Right atrium auricular region (tissue), 2 donors: ENCODE measurements at regions not wholly inside any gene's neighbourhood (a gene's known extent, or its start where the extent isn't known, plus 50 kb on each side); places are given as distances from the start of the nearest gene placed in this dataset.
A peak's percentile ranks its signal among the peaks of the same experiment; 100 is the strongest.

Source experiments
- DNase-seq: peaks from one replicate; pipeline ENCODE4 v3.0.0-alpha.2; 2019; ENCODE audit warnings: low spot score
- H3K27ac ChIP-seq, 2 donors: fragments of 200-600 bp; sonication (generic); 1 replicate in 1 of 2; 2 replicates in 1 of 2; pipeline ENCODE4 v1.5.1; 2016 to 2019
- H3K27me3 ChIP-seq, 2 donors: fragments of 200-600 bp; sonication (generic); one replicate each; pipeline versions ENCODE4 v1.5.1 to v1.6.0; 2017 to 2019
- H3K36me3 ChIP-seq: fragments of 200-600 bp; sonication (generic); one replicate; pipeline ENCODE4 v1.5.1; 2016
- H3K4me1 ChIP-seq, 2 donors: fragments of 200-600 bp; sonication (generic); one replicate each; pipeline versions ENCODE4 v1.5.1 to v1.6.0; 2017 to 2019
- H3K4me3 ChIP-seq, 2 donors: fragments of 200-600 bp; sonication (generic); 1 replicate in 1 of 2; 2 replicates in 1 of 2; pipeline ENCODE4 v1.5.1; 2017 to 2019; ENCODE audit warnings: mild to moderate bottlenecking in 1 of 2, moderate library complexity in 1 of 2
- H3K9me3 ChIP-seq, 2 donors: fragments of 200-600 bp; sonication (generic); one replicate each; pipeline ENCODE4 v1.5.1; 2019
- TF ChIP-seq, protein P1 (sequence below), 2 donors: fragments of 200-600 bp; sonication (generic); IDR thresholded peaks; one replicate each; pipeline ENCODE4 v1.5.1; 2019; ENCODE audit warnings: antibody characterized with exemption in 2 of 2

- TF ChIP-seq, protein P1, sequence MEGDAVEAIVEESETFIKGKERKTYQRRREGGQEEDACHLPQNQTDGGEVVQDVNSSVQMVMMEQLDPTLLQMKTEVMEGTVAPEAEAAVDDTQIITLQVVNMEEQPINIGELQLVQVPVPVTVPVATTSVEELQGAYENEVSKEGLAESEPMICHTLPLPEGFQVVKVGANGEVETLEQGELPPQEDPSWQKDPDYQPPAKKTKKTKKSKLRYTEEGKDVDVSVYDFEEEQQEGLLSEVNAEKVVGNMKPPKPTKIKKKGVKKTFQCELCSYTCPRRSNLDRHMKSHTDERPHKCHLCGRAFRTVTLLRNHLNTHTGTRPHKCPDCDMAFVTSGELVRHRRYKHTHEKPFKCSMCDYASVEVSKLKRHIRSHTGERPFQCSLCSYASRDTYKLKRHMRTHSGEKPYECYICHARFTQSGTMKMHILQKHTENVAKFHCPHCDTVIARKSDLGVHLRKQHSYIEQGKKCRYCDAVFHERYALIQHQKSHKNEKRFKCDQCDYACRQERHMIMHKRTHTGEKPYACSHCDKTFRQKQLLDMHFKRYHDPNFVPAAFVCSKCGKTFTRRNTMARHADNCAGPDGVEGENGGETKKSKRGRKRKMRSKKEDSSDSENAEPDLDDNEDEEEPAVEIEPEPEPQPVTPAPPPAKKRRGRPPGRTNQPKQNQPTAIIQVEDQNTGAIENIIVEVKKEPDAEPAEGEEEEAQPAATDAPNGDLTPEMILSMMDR (IDR thresholded peaks at IDR 0.05): no peak
- DNase-seq: no peak
- Histone ChIP-seq H3K27me3 (no peaks in the 10 kb centered on the region), H3K4me1 (no peaks in the 10 kb centered on the region), H3K36me3 (no peaks in the 10 kb centered on the region), H3K27ac (no peak overlapping the region), H3K4me3 (no peak overlapping the region), H3K9me3 (peaks cover 0 to 20% of the 10 kb centered on the region in 2 donors)
Observed at GRCh38 chr2:204090021-204090420, 153.5 kb downstream of the ICOS start.

DNA sequence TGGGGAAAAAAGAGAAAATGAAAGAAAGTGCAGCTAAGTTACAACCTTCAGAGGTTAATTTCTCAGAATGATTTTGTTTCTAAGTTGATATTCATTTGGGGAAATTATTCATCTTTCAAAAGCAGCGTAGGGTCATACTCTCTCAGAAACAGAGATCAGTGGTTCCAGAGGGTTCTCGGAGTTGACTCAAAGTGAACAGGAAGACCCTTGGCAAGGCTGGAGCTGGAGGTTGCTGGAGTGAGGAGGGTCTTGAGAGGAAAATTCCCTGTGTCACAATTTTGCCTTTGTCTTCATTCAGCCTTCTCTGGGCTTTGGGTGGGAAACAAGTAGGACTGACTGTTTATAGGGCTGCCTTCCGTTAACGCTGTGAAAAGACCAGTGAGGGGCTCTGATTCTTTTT is 168.2 kb downstream of the ICOS start:
- Histone ChIP-seq H3K9me3 (no peaks in the 10 kb centered on the region), H3K4me3 (no peak overlapping the region), H3K27me3 (no peaks in the 10 kb centered on the region), H3K4me1 (peaks cover 0 to 16% of the 10 kb centered on the region in 2 donors), H3K27ac (no peak overlapping the region), H3K36me3 (no peaks in the 10 kb centered on the region)
- DNase-seq: no peak
- TF ChIP-seq, protein P1 (IDR thresholded peaks at IDR 0.05): no peak

DNA sequence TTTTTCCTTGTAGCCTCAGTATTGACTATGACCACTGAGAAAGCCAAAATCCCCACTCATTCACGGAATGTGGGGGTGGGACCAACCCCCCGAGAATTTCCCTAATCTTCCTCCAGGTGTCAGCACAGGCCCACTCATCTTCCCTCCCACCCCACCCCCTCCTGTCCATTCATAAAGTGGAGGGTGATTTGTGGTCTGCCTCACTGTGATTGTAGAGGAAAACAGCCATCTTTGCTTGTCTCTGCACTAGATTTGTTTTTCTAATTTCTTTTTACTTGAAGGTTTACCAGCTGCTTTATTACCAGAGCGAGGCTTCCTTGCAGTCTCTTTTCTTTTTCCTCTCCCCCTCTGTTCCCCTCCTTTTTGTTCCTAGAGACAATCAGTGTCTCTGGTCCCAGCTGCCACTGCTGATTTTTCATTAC is 171.8 kb downstream of the ICOS start:
- Histone ChIP-seq H3K4me1 (peaks cover 0 to 44% of the 10 kb centered on the region in 2 donors), H3K4me3 (no peak overlapping the region), H3K36me3 (no peaks in the 10 kb centered on the region), H3K27ac (peak overlapping the region in 1 of 2 donors; percentile 61), H3K9me3 (no peaks in the 10 kb centered on the region), H3K27me3 (no peaks in the 10 kb centered on the region)
- DNase-seq: no peak
- TF ChIP-seq, protein P1 (IDR thresholded peaks at IDR 0.05): peak; percentile 43 to 83

DNA sequence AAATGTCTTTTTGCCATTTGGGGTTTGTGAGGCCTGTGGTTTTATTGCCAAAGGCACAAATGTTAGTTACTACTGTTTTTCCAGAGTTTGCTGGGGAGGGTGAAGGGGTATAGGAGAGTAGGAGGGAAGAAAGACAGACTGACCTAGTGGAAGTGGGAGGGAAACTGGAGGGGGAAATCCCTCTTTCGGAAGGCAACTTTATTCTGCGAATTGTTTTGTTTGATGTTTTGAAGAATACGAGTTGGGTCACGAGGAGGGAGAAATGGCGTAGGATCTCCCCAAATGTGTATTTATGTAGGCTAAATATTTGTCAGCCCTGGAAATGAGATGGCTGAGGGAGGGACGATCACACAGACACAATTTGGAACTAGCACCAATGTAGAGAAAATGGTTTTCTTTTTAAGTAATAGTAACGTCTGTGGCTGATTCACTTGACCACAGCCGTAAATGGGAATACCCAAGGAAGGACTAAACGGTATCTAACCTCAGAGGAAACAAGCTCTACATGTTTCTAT is 172.3 kb downstream of the ICOS start:
- peak overlapping the region in 1 of 2 donors; percentile 61 for H3K27ac ChIP-seq
- H3K4me3 ChIP-seq: no peak overlapping the region
- peaks cover 0 to 48% of the 10 kb centered on the region in 2 donors for H3K4me1 ChIP-seq

GRCh38 chr2:204109681-204110080 is 173.1 kb downstream of the ICOS start:
- Histone ChIP-seq H3K27ac (peak overlapping the region in 1 of 2 donors; percentile 61), H3K4me1 (peaks cover 0 to 56% of the 10 kb centered on the region in 2 donors), H3K27me3 (no peaks in the 10 kb centered on the region), H3K4me3 (no peak overlapping the region), H3K36me3 (no peaks in the 10 kb centered on the region), H3K9me3 (no peaks in the 10 kb centered on the region)
- no peak for DNase-seq
- TF ChIP-seq, protein P1 (IDR thresholded peaks at IDR 0.05): no peak

More for the DNA sequence above, 172.3 kb downstream of the ICOS start:
- no peaks in the 10 kb centered on the region for H3K36me3 ChIP-seq
- no peak for DNase-seq
- no peaks in the 10 kb centered on the region for H3K27me3 ChIP-seq
- TF ChIP-seq, protein P1 (IDR thresholded peaks at IDR 0.05): no peak
- no peaks in the 10 kb centered on the region for H3K9me3 ChIP-seq

GRCh38 chr2:204110338-204110741 is 173.8 kb downstream of the ICOS start:
- TF ChIP-seq, protein P1 (IDR thresholded peaks at IDR 0.05): no peak
- Histone ChIP-seq H3K36me3 (no peaks in the 10 kb centered on the region), H3K4me3 (no peak overlapping the region), H3K27ac (peak overlapping the region; percentile 33 to 61), H3K9me3 (no peaks in the 10 kb centered on the region), H3K4me1 (peaks cover 0 to 63% of the 10 kb centered on the region in 2 donors), H3K27me3 (no peaks in the 10 kb centered on the region)
- no peak for DNase-seq
